ENCODE measurements at regions not wholly inside any gene's neighbourhood (a gene's known extent, or its start where the extent isn't known, plus 50 kb on each side); places are given as distances from the start of the nearest gene placed in this dataset.

GRCh38 chr5:44868541-44868940 lies 59.8 kb downstream of the MRPS30 start:
- no peak for DNase-seq

GRCh38 chr5:44869928-44870327 lies 61.2 kb downstream of the MRPS30 start:
- DNase-seq = no peak

GRCh38 chr5:44870430-44870829 lies 61.7 kb downstream of the MRPS30 start:
- no peak for DNase-seq

GRCh38 chr5:44871401-44871800 lies 62.7 kb downstream of the MRPS30 start:
- no peak for DNase-seq

- DNase-seq = peak; percentile 1
Observed at GRCh38 chr5:44875661-44876605, 67.2 kb downstream of the MRPS30 start.

- DNase-seq = no peak
Observed at GRCh38 chr5:44881266-44881665, 72.5 kb downstream of the MRPS30 start.

- no peak for DNase-seq
Observed at GRCh38 chr5:44884036-44884435, 75.3 kb downstream of the MRPS30 start.

- DNase-seq = no peak
Observed at GRCh38 chr5:44885903-44886302, 77.2 kb downstream of the MRPS30 start.

GRCh38 chr5:44887722-44888121 lies 79.0 kb downstream of the MRPS30 start:
- no peak for DNase-seq

- no peak for DNase-seq
Observed at GRCh38 chr5:44888435-44888834, 79.7 kb downstream of the MRPS30 start.

GRCh38 chr5:44891116-44891515 lies 82.4 kb downstream of the MRPS30 start:
- DNase-seq = no peak

- DNase-seq = no peak
Observed at GRCh38 chr5:44900273-44900954, 91.7 kb downstream of the MRPS30 start.

- DNase-seq = no peak
Observed at GRCh38 chr5:44907396-44907795, 98.6 kb downstream of the MRPS30 start.

GRCh38 chr5:44909004-44909403 lies 100.3 kb downstream of the MRPS30 start:
- DNase-seq = no peak

GRCh38 chr5:44911501-44911900 lies 102.8 kb downstream of the MRPS30 start:
- no peak for DNase-seq

- DNase-seq = no peak
Observed at GRCh38 chr5:44914221-44914620, 105.5 kb downstream of the MRPS30 start.

GRCh38 chr5:44919560-44919959 lies 110.8 kb downstream of the MRPS30 start:
- no peak for DNase-seq

- no peak for DNase-seq
Observed at GRCh38 chr5:44927115-44927733, 118.5 kb downstream of the MRPS30 start.

GRCh38 chr5:44932922-44933585 lies 124.3 kb downstream of the MRPS30 start:
- DNase-seq = no peak

- DNase-seq = no peak
Observed at GRCh38 chr5:44933686-44934085, 124.9 kb downstream of the MRPS30 start.

- no peak for DNase-seq
Observed at GRCh38 chr5:44935262-44935661, 126.5 kb downstream of the MRPS30 start.

GRCh38 chr5:44935871-44936270 lies 127.1 kb downstream of the MRPS30 start:
- no peak for DNase-seq

GRCh38 chr5:44942524-44943001 lies 133.8 kb downstream of the MRPS30 start:
- no peak for DNase-seq
